ENCODE measurements at regions not wholly inside any gene's neighbourhood (a gene's known extent, or its start where the extent isn't known, plus 50 kb on each side); places are given as distances from the start of the nearest gene placed in this dataset.

DNA sequence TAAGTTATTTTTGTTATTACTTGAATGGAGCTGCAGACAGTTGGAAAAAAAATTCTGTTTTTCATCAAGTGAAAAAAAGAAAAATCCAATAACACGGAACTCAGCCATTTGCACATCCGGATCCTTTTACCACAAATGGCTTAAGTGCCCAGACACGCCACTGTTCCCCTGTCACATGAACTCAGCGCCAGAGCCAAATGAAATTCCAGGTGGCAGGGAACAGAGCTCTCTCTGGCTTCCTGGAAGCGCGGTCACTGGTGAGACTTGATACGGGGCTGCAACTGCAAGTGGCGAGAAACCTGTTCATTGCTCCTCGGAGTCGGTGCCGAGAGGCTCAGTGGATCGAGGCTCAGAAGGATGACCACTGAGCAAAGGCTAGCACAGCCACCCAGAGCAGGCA lies 60.8 kb upstream of the NPTX2 start:
- no peak overlapping the region for H3K4me3 ChIP-seq (ENCODE audit: control insufficient read depth, low read depth, low read length)
- DNase-seq (ENCODE audit: low read depth) = no peak
- TF ChIP-seq, protein P1, sequence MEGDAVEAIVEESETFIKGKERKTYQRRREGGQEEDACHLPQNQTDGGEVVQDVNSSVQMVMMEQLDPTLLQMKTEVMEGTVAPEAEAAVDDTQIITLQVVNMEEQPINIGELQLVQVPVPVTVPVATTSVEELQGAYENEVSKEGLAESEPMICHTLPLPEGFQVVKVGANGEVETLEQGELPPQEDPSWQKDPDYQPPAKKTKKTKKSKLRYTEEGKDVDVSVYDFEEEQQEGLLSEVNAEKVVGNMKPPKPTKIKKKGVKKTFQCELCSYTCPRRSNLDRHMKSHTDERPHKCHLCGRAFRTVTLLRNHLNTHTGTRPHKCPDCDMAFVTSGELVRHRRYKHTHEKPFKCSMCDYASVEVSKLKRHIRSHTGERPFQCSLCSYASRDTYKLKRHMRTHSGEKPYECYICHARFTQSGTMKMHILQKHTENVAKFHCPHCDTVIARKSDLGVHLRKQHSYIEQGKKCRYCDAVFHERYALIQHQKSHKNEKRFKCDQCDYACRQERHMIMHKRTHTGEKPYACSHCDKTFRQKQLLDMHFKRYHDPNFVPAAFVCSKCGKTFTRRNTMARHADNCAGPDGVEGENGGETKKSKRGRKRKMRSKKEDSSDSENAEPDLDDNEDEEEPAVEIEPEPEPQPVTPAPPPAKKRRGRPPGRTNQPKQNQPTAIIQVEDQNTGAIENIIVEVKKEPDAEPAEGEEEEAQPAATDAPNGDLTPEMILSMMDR (IDR thresholded peaks at IDR 0.05; ENCODE audit: control insufficient read depth, insufficient read depth, low read depth, low read length, missing control alignments) = no peak

DNA sequence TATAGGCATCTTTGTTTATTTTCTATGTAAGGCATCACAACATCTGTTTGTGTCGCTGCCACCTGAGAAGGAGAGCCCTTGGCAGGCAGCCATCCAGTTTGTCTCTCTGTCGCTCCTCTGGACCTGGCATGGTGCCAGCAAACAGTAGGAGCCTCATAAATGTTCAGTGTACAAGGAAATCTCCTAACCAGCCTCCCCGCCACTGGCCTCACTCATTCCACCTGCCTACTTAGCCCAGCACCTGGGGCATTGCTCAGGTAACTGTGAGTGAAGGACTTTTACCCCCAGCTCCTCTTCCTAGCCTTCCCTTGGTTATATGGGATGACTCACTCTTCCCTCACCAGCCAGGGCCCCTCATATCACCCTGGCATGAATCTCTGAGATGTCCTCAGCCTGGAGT lies 61.7 kb upstream of the NPTX2 start:
- no peak overlapping the region for H3K4me3 ChIP-seq (ENCODE audit: control insufficient read depth, low read depth, low read length)
- no peak for DNase-seq (ENCODE audit: low read depth)
- TF ChIP-seq, protein P1 (IDR thresholded peaks at IDR 0.05; ENCODE audit: control insufficient read depth, insufficient read depth, low read depth, low read length, missing control alignments) = no peak

DNA sequence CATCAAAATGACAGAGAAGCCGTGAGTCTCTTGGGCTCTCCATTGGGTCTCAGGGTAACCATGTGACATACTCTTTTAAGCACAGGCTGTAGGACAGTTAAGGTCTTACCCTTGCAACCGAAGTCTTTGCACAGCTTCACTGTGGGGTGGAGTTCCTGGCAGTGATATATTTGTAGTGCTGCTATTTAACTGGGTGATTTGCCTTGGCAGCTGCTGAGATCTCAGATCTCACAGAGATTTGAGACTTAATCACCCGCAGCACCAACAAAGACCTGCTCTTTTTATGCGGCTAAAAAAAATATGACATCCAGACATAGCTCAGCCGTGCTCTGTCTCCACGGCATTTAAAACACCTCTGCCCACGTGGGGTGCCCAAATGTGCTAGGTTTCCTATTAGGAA lies 63.4 kb upstream of the NPTX2 start:
- no peak overlapping the region for H3K4me3 ChIP-seq (ENCODE audit: control insufficient read depth, low read depth, low read length)
- TF ChIP-seq, protein P1 (IDR thresholded peaks at IDR 0.05; ENCODE audit: control insufficient read depth, insufficient read depth, low read depth, low read length, missing control alignments) = no peak
- DNase-seq (ENCODE audit: low read depth) = no peak

DNA sequence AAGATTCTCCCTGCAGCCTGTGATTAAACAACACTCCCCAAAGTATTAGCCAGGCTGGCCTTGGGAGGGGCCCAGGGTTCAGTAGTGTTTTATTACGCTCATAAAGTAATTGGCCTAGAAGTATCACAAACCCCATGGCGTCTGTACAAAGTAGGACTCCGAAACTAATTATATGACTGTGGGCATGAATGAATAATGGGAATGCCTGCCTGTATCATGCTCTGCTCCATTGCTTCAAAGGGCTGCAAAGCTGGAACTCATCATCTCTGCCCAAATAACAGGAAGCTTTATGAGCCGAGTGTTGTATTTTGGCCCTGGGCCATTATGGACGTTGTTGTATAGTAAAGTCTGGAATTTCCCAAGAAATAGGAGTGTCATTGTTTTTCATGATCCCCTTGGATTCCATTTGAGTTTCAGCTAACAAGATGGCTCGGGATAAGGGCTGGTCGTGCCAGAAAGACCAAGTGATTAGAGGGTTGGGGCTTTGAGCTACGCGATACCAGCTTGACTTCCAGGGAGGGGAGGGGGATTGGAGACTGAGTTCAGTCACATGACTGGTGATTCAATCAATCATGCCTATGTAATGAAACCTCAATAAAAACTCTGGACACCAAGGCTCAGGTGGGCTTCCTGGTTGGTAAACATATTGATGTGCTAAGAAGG lies 65.3 kb upstream of the NPTX2 start:
- DNase-seq (ENCODE audit: low read depth) = no peak
- H3K4me3 ChIP-seq (ENCODE audit: control insufficient read depth, low read depth, low read length) = no peak overlapping the region
- TF ChIP-seq, protein P1 (IDR thresholded peaks at IDR 0.05; ENCODE audit: control insufficient read depth, insufficient read depth, low read depth, low read length, missing control alignments) = no peak

DNA sequence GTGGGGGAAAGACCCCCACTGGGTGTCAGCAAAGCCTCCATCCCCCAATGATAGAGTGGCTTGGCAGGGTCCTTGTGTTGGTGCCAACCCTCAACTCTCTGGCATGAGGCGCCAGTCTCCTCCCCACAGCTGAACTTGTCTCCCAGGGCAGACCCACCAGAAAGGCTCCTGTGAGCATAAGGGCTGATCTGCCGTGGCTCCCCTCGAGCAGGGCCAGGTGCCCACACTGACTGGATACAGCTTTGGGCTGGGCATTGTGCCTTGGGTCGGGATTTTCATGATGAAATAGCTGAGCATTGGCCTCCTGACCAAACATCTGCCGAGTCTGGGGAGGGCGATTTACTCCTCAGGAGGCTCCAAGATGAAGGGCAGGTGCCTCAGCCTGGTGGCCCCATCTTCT lies 68.1 kb upstream of the NPTX2 start:
- DNase-seq (ENCODE audit: low read depth) = no peak
- no peak overlapping the region for H3K4me3 ChIP-seq (ENCODE audit: control insufficient read depth, low read depth, low read length)
- TF ChIP-seq, protein P1 (IDR thresholded peaks at IDR 0.05; ENCODE audit: control insufficient read depth, insufficient read depth, low read depth, low read length, missing control alignments) = no peak

DNA sequence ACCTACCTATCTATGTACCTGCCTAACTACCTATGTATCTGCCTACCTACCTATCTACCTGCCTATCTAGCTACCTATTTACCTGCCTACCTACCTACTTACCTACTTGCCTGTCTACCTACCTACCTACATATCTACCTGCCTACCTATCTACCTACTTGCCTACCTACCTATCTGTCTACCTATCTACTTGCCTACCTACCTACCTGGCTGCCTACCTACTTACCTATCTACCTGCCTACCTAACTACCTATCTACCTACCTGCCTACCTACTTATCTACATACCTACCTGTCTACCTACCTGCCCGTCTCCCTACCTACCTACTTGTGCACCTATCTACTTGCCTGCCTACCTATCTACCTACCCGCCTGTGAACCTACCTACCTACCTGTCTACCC lies 68.7 kb upstream of the NPTX2 start:
- no peak for DNase-seq (ENCODE audit: low read depth)
- TF ChIP-seq, protein P1 (IDR thresholded peaks at IDR 0.05; ENCODE audit: control insufficient read depth, insufficient read depth, low read depth, low read length, missing control alignments) = no peak
- no peak overlapping the region for H3K4me3 ChIP-seq (ENCODE audit: control insufficient read depth, low read depth, low read length)

All from AG09309 (cell line).